ENCODE measurements at regions not wholly inside any gene's neighbourhood (a gene's known extent, or its start where the extent isn't known, plus 50 kb on each side); places are given as distances from the start of the nearest gene placed in this dataset.

GRCh38 chr13:40460116-40460515 is 206.3 kb downstream of the FOXO1 start:
- Histone ChIP-seq H3K4me3 (ENCODE audit: low read depth in 1 of 2, low read length in 2 of 2) (no peak overlapping the region), H3K9me3 (ENCODE audit: low read length) (no peaks in the 10 kb centered on the region), H3K4me1 (ENCODE audit: insufficient read depth, low read length) (no peaks in the 10 kb centered on the region), H3K9ac (ENCODE audit: low read length) (no peak overlapping the region), H3K27ac (ENCODE audit: low read depth, low read length) (no peak overlapping the region), H3K36me3 (ENCODE audit: insufficient read depth, low read length) (no peaks in the 10 kb centered on the region), H3K27me3 (ENCODE audit: control insufficient read depth in 1 of 2, insufficient read depth in 2 of 2, low read length in 2 of 2) (no peaks in the 10 kb centered on the region)

- no peaks in the 10 kb centered on the region for H3K9me3 ChIP-seq (ENCODE audit: low read length)
- H3K4me1 ChIP-seq (ENCODE audit: insufficient read depth, low read length): no peaks in the 10 kb centered on the region
- H3K27ac ChIP-seq (ENCODE audit: low read depth, low read length): no peak overlapping the region
- no peaks in the 10 kb centered on the region for H3K27me3 ChIP-seq (ENCODE audit: control insufficient read depth in 1 of 2, insufficient read depth in 2 of 2, low read length in 2 of 2)
- H3K36me3 ChIP-seq (ENCODE audit: insufficient read depth, low read length): no peaks in the 10 kb centered on the region
- H3K4me3 ChIP-seq (ENCODE audit: low read depth in 1 of 2, low read length in 2 of 2): no peak overlapping the region
- H3K9ac ChIP-seq (ENCODE audit: low read length): no peak overlapping the region
Measured at GRCh38 chr13:40464337-40465014, 202.0 kb downstream of the FOXO1 start.

DNA sequence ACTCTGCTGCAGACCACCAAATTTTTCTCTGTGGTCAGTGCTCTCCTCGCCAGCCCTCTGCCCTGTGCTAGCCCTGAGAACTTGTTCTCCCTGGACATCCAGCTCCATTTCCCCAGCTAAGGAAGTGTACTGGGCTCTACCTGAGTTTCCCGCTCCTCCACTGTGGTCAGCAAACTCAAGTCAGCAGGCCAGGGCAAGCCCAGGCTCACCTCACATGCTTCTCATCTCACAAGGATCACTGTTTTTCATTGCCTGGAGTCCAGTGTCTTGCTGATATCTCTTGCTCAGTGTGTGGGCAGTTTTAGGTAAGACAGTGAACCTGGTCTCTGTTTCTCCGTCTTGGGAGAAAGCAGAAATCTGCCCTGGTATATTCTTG is 201.4 kb downstream of the FOXO1 start:
- no peak overlapping the region for H3K27ac ChIP-seq (ENCODE audit: low read depth, low read length)
- H3K4me3 ChIP-seq (ENCODE audit: low read depth in 1 of 2, low read length in 2 of 2): no peak overlapping the region
- no peaks in the 10 kb centered on the region for H3K27me3 ChIP-seq (ENCODE audit: control insufficient read depth in 1 of 2, insufficient read depth in 2 of 2, low read length in 2 of 2)
- H3K4me1 ChIP-seq (ENCODE audit: insufficient read depth, low read length): no peaks in the 10 kb centered on the region
- H3K36me3 ChIP-seq (ENCODE audit: insufficient read depth, low read length): no peaks in the 10 kb centered on the region
- H3K9ac ChIP-seq (ENCODE audit: low read length): no peak overlapping the region
- H3K9me3 ChIP-seq (ENCODE audit: low read length): no peaks in the 10 kb centered on the region

GRCh38 chr13:40466272-40466671 is 200.2 kb downstream of the FOXO1 start:
- no peak overlapping the region for H3K27ac ChIP-seq (ENCODE audit: low read depth, low read length)
- H3K4me1 ChIP-seq (ENCODE audit: insufficient read depth, low read length): peaks cover 3% of the 10 kb centered on the region
- H3K9me3 ChIP-seq (ENCODE audit: low read length): no peaks in the 10 kb centered on the region
- H3K27me3 ChIP-seq (ENCODE audit: control insufficient read depth in 1 of 2, insufficient read depth in 2 of 2, low read length in 2 of 2): no peaks in the 10 kb centered on the region
- no peak overlapping the region for H3K4me3 ChIP-seq (ENCODE audit: low read depth in 1 of 2, low read length in 2 of 2)
- H3K9ac ChIP-seq (ENCODE audit: low read length): no peak overlapping the region
- H3K36me3 ChIP-seq (ENCODE audit: insufficient read depth, low read length): no peaks in the 10 kb centered on the region

DNA sequence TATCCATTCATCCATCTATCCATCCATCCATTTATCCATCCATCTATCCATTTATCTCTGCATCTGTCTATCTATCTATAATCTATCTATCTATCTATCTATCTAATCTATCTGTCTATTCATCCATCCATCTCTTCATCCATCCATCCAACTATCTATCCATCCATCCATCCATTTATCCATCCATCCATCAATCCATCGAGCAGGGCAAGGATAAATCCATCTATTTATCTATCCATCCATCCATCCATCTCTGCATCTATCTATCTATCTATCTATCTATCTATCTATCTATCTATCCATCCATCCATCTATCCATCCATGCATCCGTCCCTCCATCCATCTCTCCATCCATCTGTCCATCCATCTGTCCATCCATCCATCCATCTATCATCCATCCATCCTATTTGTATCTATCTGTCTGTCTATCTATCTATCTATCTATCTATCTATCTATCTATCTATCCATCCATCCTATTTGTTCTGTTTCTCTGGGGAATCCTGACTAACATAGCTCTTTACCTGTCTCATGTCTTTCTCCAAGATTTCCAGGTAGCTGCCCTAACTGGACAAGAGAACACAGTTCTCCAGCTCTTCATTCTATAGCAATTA is 198.1 kb downstream of the FOXO1 start:
- Histone ChIP-seq H3K4me3 (ENCODE audit: low read depth in 1 of 2, low read length in 2 of 2) (no peak overlapping the region), H3K27ac (ENCODE audit: low read depth, low read length) (no peak overlapping the region), H3K4me1 (ENCODE audit: insufficient read depth, low read length) (peaks cover 3% of the 10 kb centered on the region)

DNA sequence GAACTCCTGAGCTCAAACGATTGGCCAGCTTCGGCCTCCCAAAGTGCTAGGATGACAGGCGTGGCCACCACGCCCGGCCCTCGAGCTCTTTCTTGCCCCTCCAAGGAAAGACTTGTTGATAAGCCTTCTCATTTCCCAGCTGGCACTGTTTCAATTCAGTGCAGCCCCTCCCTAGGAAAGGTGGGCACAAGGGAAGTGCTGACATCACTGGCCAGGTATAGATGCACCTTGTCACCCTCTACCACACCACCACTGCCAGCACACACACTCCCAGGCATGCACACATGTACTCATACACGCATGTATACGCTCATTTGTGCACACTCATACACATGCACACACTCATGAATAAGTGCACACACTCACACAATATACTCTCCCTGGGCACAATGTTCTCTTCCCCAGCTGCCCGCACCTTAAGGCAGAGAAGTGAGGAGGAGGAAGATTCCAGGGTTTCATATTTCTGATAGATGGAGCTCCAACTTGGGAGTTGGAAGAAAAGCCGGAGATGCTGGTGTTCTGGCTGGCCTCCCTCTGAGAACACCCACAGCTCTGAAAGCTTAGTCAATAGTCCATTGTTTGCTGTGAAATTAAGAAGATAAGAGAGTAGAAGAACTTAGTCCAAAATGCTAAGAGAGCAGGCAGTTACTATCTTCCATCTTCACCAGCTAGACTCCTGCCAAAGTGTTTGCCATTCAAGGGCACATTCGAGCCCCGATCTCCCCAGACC is 196.7 kb downstream of the FOXO1 start:
- Histone ChIP-seq H3K9ac (ENCODE audit: low read length) (no peak overlapping the region), H3K9me3 (ENCODE audit: low read length) (no peaks in the 10 kb centered on the region), H3K27ac (ENCODE audit: low read depth, low read length) (no peak overlapping the region), H3K27me3 (ENCODE audit: control insufficient read depth in 1 of 2, insufficient read depth in 2 of 2, low read length in 2 of 2) (no peaks in the 10 kb centered on the region), H3K36me3 (ENCODE audit: insufficient read depth, low read length) (no peaks in the 10 kb centered on the region), H3K4me1 (ENCODE audit: insufficient read depth, low read length) (peaks cover 3% of the 10 kb centered on the region), H3K4me3 (ENCODE audit: low read depth in 1 of 2, low read length in 2 of 2) (no peak overlapping the region)

More for the DNA sequence above, 198.1 kb downstream of the FOXO1 start:
- H3K36me3 ChIP-seq (ENCODE audit: insufficient read depth, low read length): no peaks in the 10 kb centered on the region
- no peaks in the 10 kb centered on the region for H3K27me3 ChIP-seq (ENCODE audit: control insufficient read depth in 1 of 2, insufficient read depth in 2 of 2, low read length in 2 of 2)
- H3K9ac ChIP-seq (ENCODE audit: low read length): no peak overlapping the region
- no peaks in the 10 kb centered on the region for H3K9me3 ChIP-seq (ENCODE audit: low read length)

- no peak overlapping the region for H3K27ac ChIP-seq (ENCODE audit: low read depth, low read length)
- no peaks in the 10 kb centered on the region for H3K27me3 ChIP-seq (ENCODE audit: control insufficient read depth in 1 of 2, insufficient read depth in 2 of 2, low read length in 2 of 2)
- peaks cover 3% of the 10 kb centered on the region for H3K4me1 ChIP-seq (ENCODE audit: insufficient read depth, low read length)
- no peak overlapping the region for H3K4me3 ChIP-seq (ENCODE audit: low read depth in 1 of 2, low read length in 2 of 2)
- H3K9ac ChIP-seq (ENCODE audit: low read length): no peak overlapping the region
- H3K36me3 ChIP-seq (ENCODE audit: insufficient read depth, low read length): no peaks in the 10 kb centered on the region
- H3K9me3 ChIP-seq (ENCODE audit: low read length): no peaks in the 10 kb centered on the region
Measured at GRCh38 chr13:40470660-40471059, 195.8 kb downstream of the FOXO1 start.

DNA sequence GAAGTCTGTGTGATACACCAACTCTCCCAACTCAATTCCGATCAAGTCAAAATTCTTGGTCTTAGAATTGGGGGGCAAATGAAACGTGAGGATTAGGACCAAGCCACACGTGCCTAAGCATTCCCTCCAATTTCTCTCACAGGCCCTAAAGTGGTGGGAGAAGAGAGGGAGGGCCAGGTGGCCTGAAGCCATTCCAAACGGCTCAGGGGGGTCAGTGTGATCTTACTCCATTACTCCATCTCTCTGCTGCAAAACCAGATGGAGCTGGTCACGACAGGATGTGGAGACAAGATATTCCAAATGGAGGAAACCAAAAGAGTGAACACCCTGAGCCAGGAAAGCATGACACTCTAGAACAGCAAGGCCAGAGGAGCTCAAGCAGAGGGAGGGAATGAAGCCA is 195.4 kb downstream of the FOXO1 start:
- Histone ChIP-seq H3K36me3 (ENCODE audit: insufficient read depth, low read length) (no peaks in the 10 kb centered on the region), H3K9ac (ENCODE audit: low read length) (no peak overlapping the region), H3K27me3 (ENCODE audit: control insufficient read depth in 1 of 2, insufficient read depth in 2 of 2, low read length in 2 of 2) (no peaks in the 10 kb centered on the region), H3K27ac (ENCODE audit: low read depth, low read length) (no peak overlapping the region), H3K4me1 (ENCODE audit: insufficient read depth, low read length) (peaks cover 3% of the 10 kb centered on the region), H3K4me3 (ENCODE audit: low read depth in 1 of 2, low read length in 2 of 2) (no peak overlapping the region), H3K9me3 (ENCODE audit: low read length) (no peaks in the 10 kb centered on the region)

- Histone ChIP-seq H3K4me3 (ENCODE audit: low read depth in 1 of 2, low read length in 2 of 2) (no peak overlapping the region), H3K27me3 (ENCODE audit: control insufficient read depth in 1 of 2, insufficient read depth in 2 of 2, low read length in 2 of 2) (no peaks in the 10 kb centered on the region), H3K9me3 (ENCODE audit: low read length) (no peaks in the 10 kb centered on the region), H3K27ac (ENCODE audit: low read depth, low read length) (no peak overlapping the region), H3K9ac (ENCODE audit: low read length) (no peak overlapping the region), H3K4me1 (ENCODE audit: insufficient read depth, low read length) (peaks cover 10% of the 10 kb centered on the region), H3K36me3 (ENCODE audit: insufficient read depth, low read length) (no peaks in the 10 kb centered on the region)
Measured at GRCh38 chr13:40471911-40472310, 194.5 kb downstream of the FOXO1 start.

- Histone ChIP-seq H3K4me3 (ENCODE audit: low read depth in 1 of 2, low read length in 2 of 2) (no peak overlapping the region), H3K9ac (ENCODE audit: low read length) (no peak overlapping the region), H3K9me3 (ENCODE audit: low read length) (no peaks in the 10 kb centered on the region), H3K27ac (ENCODE audit: low read depth, low read length) (no peak overlapping the region), H3K36me3 (ENCODE audit: insufficient read depth, low read length) (no peaks in the 10 kb centered on the region), H3K27me3 (ENCODE audit: control insufficient read depth in 1 of 2, insufficient read depth in 2 of 2, low read length in 2 of 2) (no peaks in the 10 kb centered on the region), H3K4me1 (ENCODE audit: insufficient read depth, low read length) (peaks cover 10% of the 10 kb centered on the region)
Measured at GRCh38 chr13:40472427-40473220, 193.8 kb downstream of the FOXO1 start.

DNA sequence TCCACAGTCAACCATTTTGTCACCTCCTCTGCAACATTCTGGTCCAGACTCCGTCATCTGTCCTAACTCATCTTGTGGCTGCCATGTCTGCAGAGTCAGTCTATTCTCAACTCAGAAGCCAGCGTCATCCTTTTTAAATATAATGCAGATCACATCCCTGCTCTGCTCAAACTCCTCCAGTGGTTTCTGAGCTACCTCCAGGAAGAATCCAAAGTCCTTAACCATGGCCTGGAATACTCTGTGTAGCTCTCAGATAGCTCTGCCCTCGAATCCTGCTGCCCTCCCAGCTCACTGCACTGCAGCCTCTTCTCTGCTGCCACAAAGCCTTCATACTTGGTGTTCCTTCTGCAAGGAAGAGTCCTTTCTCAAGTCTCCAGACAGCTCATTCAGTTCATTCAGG is 190.8 kb downstream of the FOXO1 start:
- H3K4me3 ChIP-seq (ENCODE audit: low read depth in 1 of 2, low read length in 2 of 2): no peak overlapping the region
- no peaks in the 10 kb centered on the region for H3K36me3 ChIP-seq (ENCODE audit: insufficient read depth, low read length)
- no peaks in the 10 kb centered on the region for H3K27me3 ChIP-seq (ENCODE audit: control insufficient read depth in 1 of 2, insufficient read depth in 2 of 2, low read length in 2 of 2)
- no peaks in the 10 kb centered on the region for H3K9me3 ChIP-seq (ENCODE audit: low read length)
- no peak overlapping the region for H3K9ac ChIP-seq (ENCODE audit: low read length)
- peaks cover 10% of the 10 kb centered on the region for H3K4me1 ChIP-seq (ENCODE audit: insufficient read depth, low read length)
- H3K27ac ChIP-seq (ENCODE audit: low read depth, low read length): no peak overlapping the region

Data from muscle layer of colon (tissue), 2 donors.